GM12878 (cell line): ENCODE measurements at regions not wholly inside any gene's neighbourhood (a gene's known extent, or its start where the extent isn't known, plus 50 kb on each side); places are given as distances from the start of the nearest gene placed in this dataset.

ENCODE experiments used
- ATAC-seq: fragments of 200-7000 bp; cut with Tn5 transposase; 3 replicates; pipeline ENCODE4 v1.9.1; 2020; ENCODE audit warnings: mild to moderate bottlenecking, moderate library complexity
- BruUV-seq: library from RNA; stranded (reverse); fragments of 400-500 nt; replicated peaks from 2 replicates; lab custom pipeline; 2021; lab: Mats Ljungman, UMichigan
- CTCF ChIA-PET: fragments of 300-600 bp; sonication (Branson Sonifier 250); formaldehyde crosslinking; extraction: SDS; loops from one replicate; lab custom pipeline; 2021; ENCODE audit warnings: inconsistent platforms; lab: Yijun Ruan, JAX
- POLR2A ChIA-PET: fragments of 350-600 bp; formaldehyde crosslinking; extraction: SDS; loops from one replicate; lab custom pipeline; 2021; ENCODE audit warnings: inconsistent platforms; lab: Charles Lee
- RAD21 ChIA-PET: fragments of 300-600 bp; sonication (Branson Sonifier 250); formaldehyde crosslinking; loops from one replicate; lab custom pipeline; 2023; ENCODE audit warnings: antibody characterized with exemption; ENCODE audit not compliant: unreplicated experiment; lab: Charles Lee
- SMC1A ChIA-PET: fragments of 300-600 bp; sonication (Branson Sonifier 250); formaldehyde crosslinking; loops from one replicate; lab custom pipeline; 2023; ENCODE audit not compliant: unreplicated experiment, uncharacterized antibody; lab: Charles Lee
- DNase-seq: peaks from one replicate; pipeline ENCODE4 v3.0.0-alpha.2; 2011; ENCODE audit warnings: low read depth, low spot score
- FAIRE-seq: peaks from 3 replicates; lab custom pipeline; 2011; peaks lifted over from hg19 to GRCh38; lab: Jason Lieb, UNC
- H2AFZ ChIP-seq: 2 replicates; pipeline ENCODE4 v1.6.0; 2011; ENCODE audit warnings: low read depth, low read length, control low read depth; ENCODE audit not compliant: control insufficient read depth
- H3K27ac ChIP-seq: 2 replicates; pipeline ENCODE4 v1.5.1; 2011; ENCODE audit warnings: control low read depth; ENCODE audit not compliant: control insufficient read depth, insufficient read depth
- H3K27me3 ChIP-seq, 2 experiments: replicated peaks in 1 of 2; 2 replicates each; pipeline versions ENCODE4 v1.6.0 to v1.6.1; 2011; ENCODE audit warnings: low read length in 1 of 2; ENCODE audit not compliant: control insufficient read depth in 2 of 2, insufficient read depth in 2 of 2
- H3K36me3 ChIP-seq, 2 experiments: 2 replicates each; pipeline ENCODE4 v1.5.1; 2011; ENCODE audit warnings: low read length in 1 of 2; ENCODE audit not compliant: control insufficient read depth in 2 of 2, insufficient read depth in 2 of 2
- H3K4me1 ChIP-seq: 2 replicates; pipeline ENCODE4 v1.6.1; 2011; ENCODE audit warnings: mild to moderate bottlenecking, low read length, moderate library complexity, mixed read lengths; ENCODE audit not compliant: control insufficient read depth, insufficient read depth
- H3K4me2 ChIP-seq: 2 replicates; pipeline ENCODE4 v1.6.0; 2011; ENCODE audit warnings: control low read depth; ENCODE audit not compliant: control insufficient read depth, insufficient read depth
- H3K4me3 ChIP-seq: fragments of 200-600 bp; sonication (generic); 2 replicates; pipeline ENCODE4 v1.5.1; 2016
- H3K79me2 ChIP-seq: 2 replicates; pipeline ENCODE4 v1.6.0; 2011; ENCODE audit warnings: low read length; ENCODE audit not compliant: control insufficient read depth, insufficient read depth
- H3K9ac ChIP-seq: 2 replicates; pipeline ENCODE4 v1.8.0; 2011; ENCODE audit warnings: low read length, control low read depth, mixed read lengths; ENCODE audit not compliant: control insufficient read depth, insufficient read depth
- H3K9me3 ChIP-seq: replicated peaks from 3 replicates; pipeline ENCODE4 v1.5.1; 2011; ENCODE audit warnings: mild to moderate bottlenecking, low read length; ENCODE audit not compliant: control insufficient read depth, insufficient read depth
- H4K20me1 ChIP-seq: 2 replicates; pipeline ENCODE4 v1.6.0; 2011; ENCODE audit not compliant: control insufficient read depth, insufficient read depth
- BRCA1 ChIP-seq: IDR thresholded peaks from 2 replicates; pipeline ENCODE4 v1.6.1; 2011; ENCODE audit warnings: low read depth, low read length, improper control_type of control experiment
- EP300 ChIP-seq, 2 experiments: fragments of 150-350 bp in 1 of 2; IDR thresholded peaks; 2 replicates each; pipeline ENCODE4 v1.6.1; 2011 to 2012; ENCODE audit warnings: low read depth in 2 of 2, low read length in 2 of 2, borderline replicate concordance in 1 of 2, improper control_type of control experiment in 1 of 2, inconsistent platforms in 1 of 2; ENCODE audit not compliant: control insufficient read depth in 1 of 2
- FOXK2 ChIP-seq: fragments of 450-650 bp; IDR thresholded peaks from 2 replicates; pipeline ENCODE4 v1.6.1; 2017; ENCODE audit warnings: mild to moderate bottlenecking, moderate library complexity
- HDAC6 ChIP-seq: fragments of 200-600 bp; sonication (generic); IDR thresholded peaks from one replicate; pipeline ENCODE4 v1.8.0; 2017; ENCODE audit warnings: antibody characterized with exemption; ENCODE audit not compliant: unreplicated experiment
- PBX3 ChIP-seq: IDR thresholded peaks from 2 replicates; pipeline ENCODE4 v1.6.1; 2011; ENCODE audit warnings: mild to moderate bottlenecking, low read depth, low read length, moderate library complexity; ENCODE audit not compliant: insufficient replicate concordance
- RBBP5 ChIP-seq: fragments of 200-600 bp; sonication (generic); conservative IDR thresholded peaks from 2 replicates; pipeline ENCODE4 v1.6.1; 2016
- SPI1 ChIP-seq: IDR thresholded peaks from 2 replicates; pipeline ENCODE4 v1.6.1; 2011; ENCODE audit warnings: low read depth, mild to moderate bottlenecking, low read length, moderate library complexity, borderline replicate concordance; ENCODE audit not compliant: insufficient read depth
- TCF7 ChIP-seq: IDR thresholded peaks from 2 replicates; pipeline ENCODE4 v1.6.1; 2014; ENCODE audit warnings: antibody characterized with exemption, borderline replicate concordance
- ZNF217 ChIP-seq: fragments of 450-650 bp; IDR thresholded peaks from 2 replicates; pipeline ENCODE4 v1.6.1; 2017; ENCODE audit warnings: antibody characterized with exemption, mild to moderate bottlenecking
- WGBS: methylation state at CpG from one replicate; pipeline ENCODE4 v1.1.6; 2016; ENCODE audit warnings: low lambda C conversion rate; ENCODE audit not compliant: insufficient replicate concordance, insufficient coverage; ENCODE audit errors: missing lambda C conversion rate; 5-methylcytosine and 5-hydroxymethylcytosine counted together
- in situ Hi-C: fragments of 300-500 bp; cut with MboI; formaldehyde crosslinking; loops from 9 replicates; pipeline ENCODE4 v1.14.3; 2018; ENCODE audit warnings: mixed read lengths
- intact Hi-C: fragments of 100-400 bp; cut with micrococcal nuclease; formaldehyde crosslinking; loops from one replicate; pipeline ENCODE4 v1.14.2; 2022; ENCODE audit not compliant: unreplicated experiment

GRCh38 chr7:70846208-70846607 is 285.7 kb upstream of the GALNT17 start:
- Histone ChIP-seq H3K27ac (no peak overlapping the region), H3K79me2 (no peaks in the 10 kb centered on the region), H3K4me3 (no peak overlapping the region), H3K9ac (no peak overlapping the region), H4K20me1 (no peaks in the 10 kb centered on the region), H3K4me1 (no peaks in the 10 kb centered on the region), H3K27me3 (no peaks in the 10 kb centered on the region), H3K9me3 (peaks cover 2% of the 10 kb centered on the region; the same call in 1 of the 3 replicates), H2AFZ (no peak overlapping the region), H3K36me3 (no peaks in the 10 kb centered on the region), H3K4me2 (no peak overlapping the region)
- SMC1A ChIA-PET, result no interaction called here
- TF ChIP-seq SPI1, result no peak
- TF ChIP-seq PBX3, result no peak
- TF ChIP-seq BRCA1, result no peak
- ATAC-seq (no peak), FAIRE-seq (no peak), DNase-seq (no peak)
- CTCF ChIA-PET, result interaction anchor here (1.1 kb wide), 1 partner anchor 10 kb away, joined by 3 read pairs; no protein-coding TSS in a partner anchor
- RAD21 ChIA-PET, result interaction anchor here (0.6 kb wide), 1 partner anchor 69 kb away, joined by 3 read pairs; no protein-coding TSS in a partner anchor
- 58% methylated on average over 16 of the region's 16 CpGs for WGBS
- in situ Hi-C loops, result no loop called here
- POLR2A ChIA-PET, result interaction anchor here (0.5 kb wide), 1 partner anchor 888 kb away, joined by 3 read pairs; no protein-coding TSS in a partner anchor
- intact Hi-C loops, result no loop called here
- no TSS peak for BruUV-seq

GRCh38 chr7:70849580-70850235 is 282.2 kb upstream of the GALNT17 start:
- in situ Hi-C loops (loop anchor here (25.0 kb wide), 1 partner anchor 1938 kb away; no protein-coding TSS in a partner anchor), intact Hi-C loops (no loop called here)
- ATAC-seq (no peak), DNase-seq (no peak), FAIRE-seq (no peak)
- ChIA-PET CTCF (interaction anchor here (0.6 to 1.0 kb wide), 3 partner anchors 86 to 886 kb away, joined by 3 to 4 read pairs (median 3); no protein-coding TSS in a partner anchor), SMC1A (no interaction called here), POLR2A (interaction anchor here (0.6 kb wide), 1 partner anchor 345 kb away, joined by 3 read pairs; no protein-coding TSS in a partner anchor), RAD21 (interaction anchor here (1.1 kb wide), 1 partner anchor 8 kb away, joined by 3 read pairs; no protein-coding TSS in a partner anchor)
- no peaks in the 10 kb centered on the region for H3K27me3 ChIP-seq
- H3K4me2 ChIP-seq, result no peak overlapping the region
- WGBS, result 39% methylated on average over 3 of the region's 3 CpGs
- H3K4me1 ChIP-seq, result no peaks in the 10 kb centered on the region
- H3K9ac ChIP-seq, result no peak overlapping the region
- H4K20me1 ChIP-seq, result no peaks in the 10 kb centered on the region
- H3K79me2 ChIP-seq, result no peaks in the 10 kb centered on the region
- H3K9me3 ChIP-seq, result peaks cover 2% of the 10 kb centered on the region; the same call in 1 of the 3 replicates
- no peak overlapping the region for H3K27ac ChIP-seq
- no peaks in the 10 kb centered on the region for H3K36me3 ChIP-seq
- no TSS peak for BruUV-seq
- TF ChIP-seq FOXK2, result no peak
- no peak for TF ChIP-seq TCF7
- TF ChIP-seq EP300 (IDR thresholded peaks at IDR 0.05; ENCODE audit: borderline replicate concordance in 1 of 2, control insufficient read depth in 1 of 2, low read depth in 2 of 2, low read length in 2 of 2), result no peak
- TF ChIP-seq ZNF217, result no peak
- no peak for TF ChIP-seq HDAC6
- TF ChIP-seq RBBP5, result no peak
- H2AFZ ChIP-seq, result no peak overlapping the region
- H3K4me3 ChIP-seq, result no peak overlapping the region
